A673 (cell line): ENCODE measurements at regions not wholly inside any gene's neighbourhood (a gene's known extent, or its start where the extent isn't known, plus 50 kb on each side); places are given as distances from the start of the nearest gene placed in this dataset.

Experiments
- BruUV-seq: library from RNA; stranded (reverse); fragments of 400-500 nt; replicated peaks from 2 replicates; lab custom pipeline; 2021; lab: Mats Ljungman, UMichigan
- CTCF ChIA-PET: fragments of 300-600 bp; sonication (Branson Sonifier 250); formaldehyde crosslinking; loops from one replicate; lab custom pipeline; 2022; ENCODE audit warnings: antibody characterized with exemption; lab: Charles Lee
- POLR2A ChIA-PET: fragments of 300-600 bp; sonication (Branson Sonifier 250); formaldehyde crosslinking; loops from one replicate; lab custom pipeline; 2022; ENCODE audit warnings: antibody characterized with exemption; ENCODE audit not compliant: low non-redundant PET; lab: Charles Lee
- DNase-seq: peaks from one replicate; pipeline ENCODE4 v3.0.0-alpha.2; 2015; ENCODE audit warnings: low spot score
- H3K27ac ChIP-seq: fragments of 200-600 bp; sonication (generic); 2 replicates; pipeline ENCODE4 v1.5.1; 2016; ENCODE audit warnings: mixed run types, low read depth, mild to moderate bottlenecking, mixed read lengths, antibody characterized with exemption, low read length; ENCODE audit not compliant: poor library complexity, severe bottlenecking
- H3K27me3 ChIP-seq: fragments of 200-600 bp; sonication (generic); replicated peaks from 2 replicates; pipeline ENCODE4 v1.6.1; 2017; ENCODE audit warnings: mixed run types, low read depth, mild to moderate bottlenecking, mixed read lengths, antibody characterized with exemption, low read length; ENCODE audit not compliant: insufficient read depth, poor library complexity
- H3K36me3 ChIP-seq: fragments of 200-600 bp; sonication (generic); 2 replicates; pipeline ENCODE4 v1.6.1; 2016; ENCODE audit warnings: mixed run types, mild to moderate bottlenecking, mixed read lengths, antibody characterized with exemption, low read length; ENCODE audit not compliant: insufficient read depth, poor library complexity, severe bottlenecking
- H3K4me1 ChIP-seq: fragments of 200-600 bp; sonication (generic); 2 replicates; pipeline ENCODE4 v1.6.1; 2017; ENCODE audit warnings: mixed run types, mild to moderate bottlenecking, mixed read lengths, antibody characterized with exemption, low read length; ENCODE audit not compliant: insufficient read depth, poor library complexity, severe bottlenecking
- H3K4me3 ChIP-seq: fragments of 200-600 bp; sonication (generic); 2 replicates; pipeline ENCODE4 v1.5.1; 2016; ENCODE audit warnings: low read depth, mixed run types, mild to moderate bottlenecking, mixed read lengths, low read length; ENCODE audit not compliant: poor library complexity, severe bottlenecking
- H3K9me3 ChIP-seq: fragments of 200-600 bp; sonication (generic); 2 replicates; pipeline ENCODE4 v1.6.1; 2016; ENCODE audit warnings: mixed run types, low read depth, mild to moderate bottlenecking, mixed read lengths, antibody characterized with exemption, low read length; ENCODE audit not compliant: poor library complexity, severe bottlenecking
- EZH2 ChIP-seq: fragments of 200-600 bp; sonication (generic); IDR thresholded peaks from 2 replicates; pipeline ENCODE4 v1.6.1; 2017; ENCODE audit warnings: borderline replicate concordance, low read depth, mild to moderate bottlenecking, mixed read lengths, antibody characterized with exemption, low read length; ENCODE audit not compliant: poor library complexity, severe bottlenecking
- intact Hi-C: fragments of 100-400 bp; cut with micrococcal nuclease; formaldehyde crosslinking; loops from one replicate; pipeline ENCODE4 v1.10.0; 2022; ENCODE audit not compliant: unreplicated experiment
- TF ChIP-seq, protein P1 (sequence below): fragments of 300-800, 200-600 bp; sonication (generic); conservative IDR thresholded peaks from 2 replicates; pipeline ENCODE4 v1.5.1; 2017; ENCODE audit warnings: low read depth, mild to moderate bottlenecking, antibody characterized with exemption, low read length, moderate library complexity, mixed read lengths

DNA sequence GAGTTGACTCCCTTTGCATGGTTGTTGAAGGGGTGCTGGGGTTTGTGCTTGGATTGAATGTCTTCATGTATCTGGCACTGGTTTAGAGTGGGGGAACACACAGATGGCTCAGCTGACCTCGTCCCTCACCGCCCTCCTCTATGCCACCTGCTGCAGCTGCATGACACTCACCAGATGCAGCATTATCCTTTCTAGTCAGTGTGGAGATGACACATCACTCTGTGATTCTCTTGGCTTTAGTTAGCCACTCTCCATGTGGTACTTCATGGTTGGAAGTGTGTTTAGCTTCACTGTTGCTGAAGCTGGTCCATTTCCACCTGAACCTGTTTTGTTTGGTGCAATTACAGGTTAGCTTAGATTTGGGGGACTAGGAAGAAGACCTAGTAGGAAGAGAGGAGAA is 56.3 kb upstream of the BMPER start:
- H3K4me1 ChIP-seq: no peaks in the 10 kb centered on the region
- no peak for TF ChIP-seq EZH2
- TF ChIP-seq, protein P1, sequence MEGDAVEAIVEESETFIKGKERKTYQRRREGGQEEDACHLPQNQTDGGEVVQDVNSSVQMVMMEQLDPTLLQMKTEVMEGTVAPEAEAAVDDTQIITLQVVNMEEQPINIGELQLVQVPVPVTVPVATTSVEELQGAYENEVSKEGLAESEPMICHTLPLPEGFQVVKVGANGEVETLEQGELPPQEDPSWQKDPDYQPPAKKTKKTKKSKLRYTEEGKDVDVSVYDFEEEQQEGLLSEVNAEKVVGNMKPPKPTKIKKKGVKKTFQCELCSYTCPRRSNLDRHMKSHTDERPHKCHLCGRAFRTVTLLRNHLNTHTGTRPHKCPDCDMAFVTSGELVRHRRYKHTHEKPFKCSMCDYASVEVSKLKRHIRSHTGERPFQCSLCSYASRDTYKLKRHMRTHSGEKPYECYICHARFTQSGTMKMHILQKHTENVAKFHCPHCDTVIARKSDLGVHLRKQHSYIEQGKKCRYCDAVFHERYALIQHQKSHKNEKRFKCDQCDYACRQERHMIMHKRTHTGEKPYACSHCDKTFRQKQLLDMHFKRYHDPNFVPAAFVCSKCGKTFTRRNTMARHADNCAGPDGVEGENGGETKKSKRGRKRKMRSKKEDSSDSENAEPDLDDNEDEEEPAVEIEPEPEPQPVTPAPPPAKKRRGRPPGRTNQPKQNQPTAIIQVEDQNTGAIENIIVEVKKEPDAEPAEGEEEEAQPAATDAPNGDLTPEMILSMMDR: no peak
- no TSS peak for BruUV-seq
- no peaks in the 10 kb centered on the region for H3K27me3 ChIP-seq
- POLR2A ChIA-PET: interaction anchor here (0.8 kb wide), 1 partner anchor 698 kb away, joined by 5 read pairs; no protein-coding TSS in a partner anchor
- intact Hi-C loops: no loop called here
- H3K4me3 ChIP-seq: no peak overlapping the region
- no peak for DNase-seq
- CTCF ChIA-PET: no interaction called here
- H3K36me3 ChIP-seq: no peaks in the 10 kb centered on the region
- H3K9me3 ChIP-seq: no peaks in the 10 kb centered on the region
- no peak overlapping the region for H3K27ac ChIP-seq

DNA sequence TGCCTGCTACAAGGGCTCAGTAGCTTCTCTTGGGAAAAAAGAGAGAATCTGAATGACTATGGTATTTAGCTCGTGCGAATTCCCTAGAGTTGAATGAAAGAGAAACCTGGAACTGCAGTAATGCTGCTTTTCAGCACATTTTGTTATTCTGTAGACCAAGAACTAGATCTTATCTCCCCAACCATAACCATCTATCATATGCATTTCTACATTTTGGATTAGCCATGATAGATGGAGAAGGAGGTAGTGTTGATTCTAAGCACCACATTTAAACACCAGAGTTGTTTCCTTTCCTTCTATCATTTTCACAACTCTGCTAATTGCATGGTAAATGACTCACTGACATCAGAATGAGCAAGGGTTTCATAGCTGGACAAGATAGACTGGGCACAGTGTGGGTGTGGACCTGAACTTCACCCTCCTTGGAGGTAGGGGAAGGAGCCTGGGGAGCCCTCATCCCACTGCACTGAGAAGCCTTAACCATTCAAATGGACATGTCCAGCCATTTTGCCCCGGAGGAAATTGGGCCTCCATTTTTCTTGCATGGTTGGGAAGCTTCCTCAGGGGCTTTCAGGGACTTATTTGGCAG is 55.3 kb upstream of the BMPER start:
- no TSS peak for BruUV-seq
- intact Hi-C loops: no loop called here
- no peak for DNase-seq

DNA sequence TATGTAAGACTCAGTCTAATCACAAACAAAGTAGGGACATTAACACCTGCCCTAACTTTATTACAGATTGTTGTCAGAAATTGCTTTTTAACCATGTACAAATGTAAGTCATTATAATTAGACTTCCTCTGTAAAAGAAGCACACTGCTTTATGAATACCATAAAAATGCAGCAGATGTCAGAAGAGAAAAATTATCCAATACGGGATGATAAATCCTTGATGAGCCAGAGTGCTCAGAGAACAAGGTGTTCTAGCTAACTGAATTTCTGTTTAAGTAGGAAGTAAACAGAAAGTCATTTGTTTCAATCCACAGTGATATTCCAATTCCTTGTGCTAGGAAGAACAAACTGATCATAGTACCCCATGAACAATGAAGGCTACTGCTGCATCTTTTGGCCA is 54.6 kb upstream of the BMPER start:
- Histone ChIP-seq H3K36me3 (no peaks in the 10 kb centered on the region), H3K4me1 (no peaks in the 10 kb centered on the region), H3K4me3 (no peak overlapping the region), H3K27me3 (no peaks in the 10 kb centered on the region), H3K9me3 (no peaks in the 10 kb centered on the region), H3K27ac (no peak overlapping the region)
- no peak for DNase-seq
- intact Hi-C loops: no loop called here
- ChIA-PET POLR2A (no interaction called here), CTCF (no interaction called here)
- no peak for TF ChIP-seq EZH2
- TF ChIP-seq, protein P1: no peak
- BruUV-seq: no TSS peak

More for the DNA sequence above, 55.3 kb upstream of the BMPER start:
- ChIA-PET CTCF (no interaction called here), POLR2A (interaction anchor here (0.8 kb wide), 1 partner anchor 699 kb away, joined by 5 read pairs; no protein-coding TSS in a partner anchor)
- H3K4me3 ChIP-seq: no peak overlapping the region
- no peak for TF ChIP-seq EZH2
- TF ChIP-seq, protein P1: no peak
- no peaks in the 10 kb centered on the region for H3K4me1 ChIP-seq
- H3K27ac ChIP-seq: no peak overlapping the region
- no peaks in the 10 kb centered on the region for H3K27me3 ChIP-seq
- no peaks in the 10 kb centered on the region for H3K36me3 ChIP-seq
- no peaks in the 10 kb centered on the region for H3K9me3 ChIP-seq
